HEK293 (cell line): ENCODE measurements at regions not wholly inside any gene's neighbourhood (a gene's known extent, or its start where the extent isn't known, plus 50 kb on each side); places are given as distances from the start of the nearest gene placed in this dataset.

Source experiments
- CTCF ChIP-seq: fragments of 450-650 bp; formaldehyde crosslinking; IDR thresholded peaks from 2 replicates; pipeline ENCODE4 v1.5.1; 2016; ENCODE audit warnings: missing biosample characterization, missing genetic modification characterization
- MEIS1 ChIP-seq: sonication (generic); formaldehyde crosslinking; IDR thresholded peaks from 2 replicates; pipeline ENCODE4 v1.8.1; 2022; ENCODE audit warnings: missing genetic modification reagents, mild to moderate bottlenecking, borderline replicate concordance
- ZBTB7A ChIP-seq: fragments of 450-650 bp; formaldehyde crosslinking; IDR thresholded peaks from 2 replicates; pipeline ENCODE4 v1.5.1; 2016; ENCODE audit warnings: low read depth, missing biosample characterization, missing genetic modification characterization
- ZNF133 ChIP-seq: fragments of 450-650 bp; formaldehyde crosslinking; IDR thresholded peaks from 2 replicates; pipeline ENCODE4 v1.5.1; 2016; ENCODE audit warnings: missing biosample characterization, missing genetic modification characterization
- ZNF280C ChIP-seq: fragments of 450-650 bp; formaldehyde crosslinking; IDR thresholded peaks from 2 replicates; pipeline ENCODE4 v1.5.1; 2016; ENCODE audit warnings: missing biosample characterization, missing genetic modification characterization
- ZNF302 ChIP-seq: fragments of 450-650 bp; formaldehyde crosslinking; IDR thresholded peaks from 2 replicates; pipeline ENCODE4 v1.5.1; 2016; ENCODE audit warnings: missing biosample characterization, missing genetic modification characterization, low read depth
- ZNF311 ChIP-seq: fragments of 450-650 bp; formaldehyde crosslinking; IDR thresholded peaks from 2 replicates; pipeline ENCODE4 v1.5.1; 2017; ENCODE audit warnings: missing biosample characterization, missing genetic modification characterization, borderline replicate concordance
- ZNF394 ChIP-seq: fragments of 450-650 bp; formaldehyde crosslinking; IDR thresholded peaks from 2 replicates; pipeline ENCODE4 v1.5.1; 2016; ENCODE audit warnings: missing biosample characterization, missing genetic modification characterization, mild to moderate bottlenecking, moderate library complexity, borderline replicate concordance
- ZNF398 ChIP-seq: fragments of 450-650 bp; formaldehyde crosslinking; IDR thresholded peaks from 2 replicates; pipeline ENCODE4 v1.5.1; 2017; ENCODE audit warnings: missing biosample characterization, missing genetic modification characterization
- ZNF48 ChIP-seq: fragments of 450-650 bp; formaldehyde crosslinking; IDR thresholded peaks from 2 replicates; pipeline ENCODE4 v1.5.1; 2016; ENCODE audit warnings: missing biosample characterization, missing genetic modification characterization

GRCh38 chrX:115909017-115909416 is 261.5 kb upstream of the AGTR2 start:
- TF ChIP-seq ZNF133 (tag by site-specific recombination), result no peak
- TF ChIP-seq ZNF311 (tag by site-specific recombination), result no peak
- TF ChIP-seq CTCF (tag by site-specific recombination), result no peak
- TF ChIP-seq ZNF398 (tag by site-specific recombination), result no peak
- TF ChIP-seq ZNF394 (tag by site-specific recombination), result no peak
- no peak for TF ChIP-seq ZBTB7A (tag by site-specific recombination)
- no peak for TF ChIP-seq ZNF280C
- TF ChIP-seq MEIS1 (CRISPR knock-in tag), result no peak
- TF ChIP-seq ZNF302 (tag by site-specific recombination), result no peak
- no peak for TF ChIP-seq ZNF48 (tag by site-specific recombination)
